AG08395 (cell line): ENCODE measurements at regions not wholly inside any gene's neighbourhood (a gene's known extent, or its start where the extent isn't known, plus 50 kb on each side); places are given as distances from the start of the nearest gene placed in this dataset.
"Not testable (repeated sequence)": the region's sequence is repeated elsewhere in the genome, so short reads cannot be mapped to it uniquely, and the experiment has no call there.

ENCODE experiments used
- DNase-seq: peaks from one replicate; pipeline ENCODE4 v3.0.0; 2012; ENCODE audit warnings: mixed read lengths, low spot score

DNA sequence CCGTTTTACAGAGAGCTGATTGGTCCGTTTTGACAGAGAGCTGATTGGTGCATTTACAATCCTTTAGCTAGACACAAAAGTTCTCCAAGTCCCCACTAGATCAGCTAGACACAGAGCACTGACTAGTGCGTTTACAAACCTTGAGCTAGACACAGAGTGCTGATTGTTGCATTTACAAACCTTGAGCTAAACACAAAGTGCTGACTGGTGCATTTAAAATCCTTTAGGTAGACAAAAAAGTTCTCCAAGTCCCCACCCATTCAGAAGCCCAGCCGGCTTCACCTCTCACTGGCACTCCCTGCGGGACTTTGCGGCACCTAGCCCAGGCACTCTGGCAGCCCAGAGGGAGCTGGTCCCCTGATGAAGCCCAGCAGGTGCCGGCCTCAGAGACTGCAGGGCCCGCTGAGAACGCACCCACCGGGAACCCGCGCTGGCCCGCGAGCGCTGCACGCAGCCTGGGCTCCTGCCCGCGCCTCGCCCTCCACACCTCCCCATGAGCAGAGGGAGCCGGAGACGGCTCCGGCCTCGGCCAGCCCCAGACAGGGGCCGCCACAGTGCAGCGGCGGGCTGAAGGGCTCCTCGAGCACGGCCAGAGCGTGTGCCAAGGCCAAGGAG is 508.1 kb upstream of the CHAC2 start:
- no peak for DNase-seq

DNA sequence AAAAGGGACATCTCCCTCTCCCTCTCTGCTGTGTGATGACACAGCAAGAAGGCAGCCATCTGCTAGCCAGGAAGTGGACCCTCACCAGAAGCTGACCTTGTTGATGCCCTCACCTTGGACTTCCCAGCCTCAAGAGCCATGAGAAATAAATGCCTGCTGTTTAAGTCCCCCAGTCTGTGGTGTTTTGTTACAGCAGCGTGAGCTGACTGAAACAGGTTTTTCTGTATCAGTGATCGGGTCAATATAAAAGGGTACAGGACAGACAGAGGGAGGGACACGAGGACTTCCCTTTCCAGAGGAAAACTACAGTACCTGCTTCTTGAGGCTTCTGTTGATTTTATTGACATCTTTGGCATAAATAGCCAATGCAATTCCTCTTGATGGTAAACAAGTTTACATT is 510.3 kb upstream of the CHAC2 start:
- DNase-seq: no peak

DNA sequence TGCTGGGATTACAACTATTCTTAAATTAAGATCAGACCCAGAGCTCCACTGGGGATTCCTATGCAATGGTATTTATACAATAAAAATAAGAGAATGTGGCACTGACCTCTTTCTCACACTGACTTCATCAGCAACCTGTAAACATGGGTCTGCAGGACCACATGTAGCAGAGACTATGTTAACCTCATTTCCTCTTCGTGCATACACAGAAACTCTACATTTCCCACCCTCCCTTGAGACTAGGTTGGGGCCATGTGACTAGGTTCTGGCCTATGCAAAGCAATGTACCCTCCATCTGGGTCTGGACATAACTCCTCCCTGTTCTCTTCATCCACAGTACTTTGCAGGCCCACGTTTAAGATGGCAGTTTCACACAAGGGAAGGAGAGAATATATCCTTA is 514.4 kb upstream of the CHAC2 start:
- DNase-seq: no peak

DNA sequence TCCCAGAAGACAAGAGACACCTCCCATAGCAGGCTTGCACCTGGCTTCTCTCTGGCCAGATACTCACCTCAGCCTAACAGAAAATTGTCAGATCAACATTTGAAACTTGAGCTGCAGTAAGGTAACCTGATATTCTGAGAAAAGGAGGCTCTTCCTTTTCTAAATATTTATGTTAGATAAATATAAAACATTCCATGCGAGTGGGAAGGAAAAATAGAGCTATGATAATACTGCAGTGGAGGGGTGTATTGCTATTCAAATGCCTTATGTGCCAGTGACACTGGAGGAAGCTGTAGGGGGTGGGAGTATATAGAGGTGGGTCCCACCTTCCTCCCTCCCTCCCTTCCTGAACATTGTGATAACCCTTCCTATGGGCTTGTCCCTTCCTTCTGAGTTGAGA is 515.5 kb upstream of the CHAC2 start:
- no peak for DNase-seq

DNA sequence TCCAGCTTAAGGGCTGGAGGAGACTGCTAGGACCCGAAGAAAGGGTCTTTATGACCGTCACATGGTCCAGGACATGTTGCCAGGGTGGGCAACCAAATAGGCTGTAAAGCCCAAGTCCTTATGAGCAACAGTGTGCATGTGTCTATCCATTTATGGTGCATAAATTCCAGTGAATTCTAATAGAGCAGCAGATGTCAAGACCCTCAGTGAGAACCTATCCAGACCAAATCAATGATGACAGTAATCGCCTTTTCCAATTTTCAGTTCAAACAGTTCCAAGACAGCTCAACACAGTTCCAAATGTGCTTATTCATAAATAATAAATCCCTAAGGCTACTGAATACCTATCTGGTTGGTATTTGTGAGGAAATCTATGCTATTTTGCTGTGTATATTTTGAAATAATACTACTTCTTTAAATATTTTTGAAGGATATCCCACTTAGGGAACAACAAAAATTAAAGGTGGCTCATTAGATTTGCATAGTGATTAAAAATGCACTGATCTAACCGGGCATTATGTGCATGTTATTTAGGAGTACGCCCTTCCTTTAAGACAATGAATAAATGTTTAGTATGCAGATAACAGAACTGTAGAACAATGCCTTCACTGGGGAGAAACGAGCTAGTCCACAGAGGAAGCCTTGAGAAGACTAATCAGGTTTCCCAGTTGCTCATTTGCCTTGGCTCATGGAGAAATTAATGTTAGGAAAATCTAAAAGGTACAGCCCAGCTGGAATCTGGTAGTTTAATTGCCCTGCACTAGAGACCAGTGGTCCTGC is 519.5 kb upstream of the CHAC2 start:
- no peak for DNase-seq

DNA sequence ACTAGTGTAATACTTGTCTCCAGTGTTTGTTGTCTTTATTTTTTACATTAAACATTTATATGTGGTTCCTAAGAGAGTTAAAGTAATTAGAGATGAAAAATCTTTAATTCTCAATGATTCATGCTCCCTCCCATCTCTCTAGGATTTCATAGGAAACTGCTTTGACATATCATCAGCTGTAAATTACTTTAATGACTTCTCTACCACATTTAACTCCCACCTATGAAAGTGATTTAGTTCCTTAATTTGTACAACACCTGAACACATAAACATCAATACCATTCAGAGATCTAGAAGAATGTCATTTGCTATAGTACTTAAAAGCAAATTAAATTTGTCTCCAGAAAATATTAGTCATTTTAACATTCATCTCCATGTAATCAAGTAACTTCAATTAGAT is 524.2 kb upstream of the CHAC2 start:
- no peak for DNase-seq

DNA sequence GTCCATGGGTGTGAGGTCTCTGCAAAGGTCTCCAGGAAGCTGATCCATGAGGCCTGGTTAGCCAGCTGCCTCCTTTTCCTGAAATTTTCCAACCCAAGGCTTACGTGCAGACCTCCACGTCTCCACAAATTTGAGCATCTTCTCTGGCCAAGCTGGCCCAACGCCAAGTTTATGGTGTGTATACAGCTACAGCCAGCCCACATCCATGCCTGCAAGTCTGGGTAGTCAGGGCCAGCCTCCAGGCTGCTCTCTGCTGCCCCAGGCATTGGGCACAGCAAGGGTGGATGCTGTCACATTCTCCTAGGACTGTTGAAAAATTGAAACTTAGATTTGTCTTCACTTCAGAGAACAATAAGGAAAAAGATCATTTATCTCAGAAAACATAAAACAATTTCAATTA is 525.5 kb upstream of the CHAC2 start:
- DNase-seq: no peak

DNA sequence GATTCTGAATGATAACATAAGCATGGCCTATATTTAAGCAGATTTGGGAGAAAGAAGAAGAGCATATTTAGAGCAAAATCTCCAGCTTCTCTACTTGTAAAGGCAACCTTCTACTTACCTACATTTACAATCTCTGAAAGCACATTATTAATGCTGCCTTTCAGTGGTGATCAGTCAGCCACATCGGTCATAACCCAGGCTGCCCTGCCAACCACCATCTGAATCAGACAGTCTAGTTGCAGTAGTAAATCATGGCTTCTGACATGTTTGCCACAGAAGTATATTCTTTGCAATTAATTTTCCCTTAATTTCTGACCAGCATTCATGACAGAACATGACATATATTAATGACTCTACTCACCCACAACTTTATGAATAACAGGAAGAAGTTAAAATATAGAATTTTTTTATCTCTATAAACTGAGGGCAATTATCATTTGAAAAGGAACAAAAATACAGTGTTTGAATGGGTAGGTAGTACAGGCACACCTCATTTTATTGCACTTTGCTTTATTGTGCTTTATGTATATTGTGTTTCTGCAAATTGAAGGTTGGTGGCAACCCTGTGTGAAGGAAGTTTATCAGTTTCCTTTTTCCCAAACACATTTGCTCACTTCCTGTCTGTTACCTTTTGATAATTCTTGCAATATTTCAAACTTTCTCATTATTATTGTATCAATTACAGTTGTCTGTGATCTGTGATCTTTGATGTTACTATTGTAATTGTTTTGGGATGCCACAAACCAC is 531.6 kb upstream of the CHAC2 start:
- no peak for DNase-seq

DNA sequence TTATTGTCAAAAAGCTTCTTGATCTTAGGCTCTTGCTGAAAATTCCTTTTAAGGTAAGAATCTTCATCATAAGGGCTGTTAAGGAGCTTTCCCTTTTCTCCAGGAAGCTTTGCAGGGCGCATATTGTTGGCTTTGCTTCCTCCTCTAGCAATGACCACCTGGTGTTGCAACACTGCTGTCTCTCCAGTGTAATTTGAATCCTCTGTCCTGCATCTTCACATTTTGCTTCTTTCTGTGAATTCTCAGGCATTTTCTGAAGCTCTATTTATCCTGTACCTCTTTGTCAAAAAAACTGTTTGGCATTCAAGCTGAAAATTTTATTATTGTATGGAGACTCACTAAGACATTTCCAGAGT is 533.1 kb upstream of the CHAC2 start:
- DNase-seq: no peak

DNA sequence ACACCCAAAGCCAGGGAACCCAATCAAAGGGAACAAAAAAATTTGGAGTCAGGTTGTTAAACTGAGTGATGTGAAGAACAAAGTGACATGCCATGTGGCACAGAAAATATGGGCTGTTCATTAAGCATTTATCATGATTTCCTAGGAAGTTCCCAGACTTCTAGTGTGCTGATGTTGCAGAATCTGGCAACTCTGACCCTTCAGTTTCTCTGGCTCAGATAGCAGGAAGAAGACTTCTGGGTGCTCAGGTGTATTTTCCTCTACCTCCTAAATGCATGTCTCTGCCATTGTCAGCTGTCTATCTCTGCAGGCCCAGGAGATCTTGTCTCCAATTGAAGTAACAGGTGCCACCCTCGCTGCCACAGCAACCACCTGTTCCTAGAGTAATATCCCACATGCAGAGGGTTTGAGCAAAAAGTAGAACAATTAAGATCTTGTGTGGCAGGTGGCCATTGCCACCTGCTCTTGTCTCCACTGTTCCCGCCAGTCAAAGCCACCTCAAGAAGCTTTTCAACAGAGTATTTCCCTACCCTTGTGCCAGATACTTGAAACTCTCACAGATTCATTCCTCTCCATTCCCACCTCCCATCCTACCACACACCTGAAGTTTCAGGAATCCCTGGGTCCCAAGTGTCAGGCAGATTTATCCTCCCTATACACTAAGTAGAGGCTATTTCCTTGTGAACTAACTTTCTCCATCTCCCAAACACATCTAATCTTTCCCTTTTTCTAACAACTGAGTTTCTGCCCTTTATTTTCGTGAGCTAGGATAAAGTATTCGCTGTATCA is 533.7 kb upstream of the CHAC2 start:
- DNase-seq: no peak

DNA sequence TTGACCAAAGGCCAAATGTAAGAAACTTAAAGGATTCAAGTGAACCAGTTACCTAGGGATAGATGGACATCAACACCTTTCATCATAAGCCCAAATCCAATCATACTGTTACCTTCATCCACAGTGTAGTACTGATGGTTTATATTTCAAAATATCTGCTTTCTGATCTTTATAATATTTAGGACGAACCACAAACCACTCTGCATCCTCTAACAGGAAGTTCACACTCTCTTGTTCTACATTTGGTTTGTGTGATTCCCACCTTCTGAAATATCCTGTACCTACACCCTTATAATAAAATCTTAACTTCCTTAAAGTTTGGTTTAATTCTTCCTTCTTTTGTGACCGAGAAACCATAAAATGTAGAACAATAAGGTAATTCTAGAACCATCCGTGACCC is 535.7 kb upstream of the CHAC2 start:
- DNase-seq: no peak

DNA sequence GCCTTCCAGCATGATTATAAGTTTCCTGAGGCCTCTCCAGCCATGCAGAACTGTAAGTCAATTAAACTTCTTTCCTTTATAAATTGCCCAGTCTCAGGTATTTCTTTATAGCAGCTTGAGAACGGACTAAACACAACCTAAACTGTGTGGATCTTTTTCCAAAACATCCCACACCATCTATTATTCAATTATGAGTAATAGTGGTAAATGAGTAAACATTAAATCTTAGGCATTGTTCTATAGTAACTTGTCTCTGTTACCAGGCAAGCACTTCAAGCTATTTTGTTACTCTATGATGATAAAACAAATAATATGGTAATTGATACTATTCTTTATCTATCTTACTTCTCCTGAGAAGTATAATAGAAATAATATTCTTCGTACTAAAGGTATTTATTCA is 536.9 kb upstream of the CHAC2 start:
- DNase-seq: no peak

DNA sequence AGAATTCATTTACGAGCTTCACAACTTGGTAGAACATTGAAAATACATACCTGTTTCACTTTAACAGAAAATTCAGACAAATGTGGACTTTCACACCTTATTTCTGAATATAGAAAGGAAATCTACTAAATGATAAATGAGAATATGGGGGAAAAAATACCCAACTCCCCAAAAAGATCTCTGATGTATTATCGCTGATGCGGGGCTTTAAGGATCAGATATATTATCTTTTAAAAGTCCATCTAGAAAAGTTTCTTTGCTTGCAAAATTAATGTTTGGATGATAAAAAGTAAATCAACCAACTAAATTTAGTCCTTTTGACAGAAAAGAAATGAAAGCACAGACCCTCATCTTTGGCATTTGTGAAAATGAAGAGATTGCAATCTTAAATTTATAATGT is 540.1 kb upstream of the CHAC2 start:
- DNase-seq: no peak

DNA sequence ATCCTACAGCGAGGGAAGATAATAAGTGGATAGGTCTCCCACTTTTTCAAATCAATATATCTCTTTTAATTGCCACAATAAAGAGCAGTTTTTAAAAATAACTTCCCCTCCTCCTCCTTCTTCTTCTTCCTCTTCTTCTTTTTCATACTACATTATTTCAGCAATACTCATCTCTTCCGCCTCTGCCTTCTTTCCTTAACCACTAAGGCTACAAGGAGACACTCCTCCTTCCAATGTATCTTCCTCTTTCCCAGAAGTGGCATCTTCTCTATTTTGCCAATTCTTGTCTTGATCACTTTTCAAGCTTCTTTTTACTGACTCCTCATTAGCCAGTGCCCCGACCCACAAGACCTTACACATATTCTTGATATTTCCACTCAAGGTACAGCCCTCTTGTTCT is 546.6 kb upstream of the CHAC2 start:
- DNase-seq: no peak

DNA sequence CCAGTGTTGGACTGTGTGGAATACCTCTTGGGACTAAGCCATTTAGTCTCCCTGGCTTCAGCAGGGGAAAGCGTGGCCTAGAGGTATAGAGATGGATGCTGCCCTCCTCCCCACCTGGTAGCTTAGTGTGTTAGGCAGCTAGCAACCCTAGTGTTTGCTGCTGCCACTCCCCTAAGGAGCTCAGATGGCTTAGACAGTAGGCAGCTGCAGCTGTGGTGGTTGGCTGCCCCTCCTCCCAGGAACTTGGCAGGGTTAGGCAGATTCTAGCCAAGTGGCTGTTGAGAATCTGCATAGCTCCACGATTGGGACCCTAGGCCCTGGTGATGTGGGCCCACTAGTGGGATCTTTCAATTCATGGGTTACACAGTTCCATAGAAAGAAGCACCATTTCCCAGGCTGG is 550.4 kb upstream of the CHAC2 start:
- no peak for DNase-seq

DNA sequence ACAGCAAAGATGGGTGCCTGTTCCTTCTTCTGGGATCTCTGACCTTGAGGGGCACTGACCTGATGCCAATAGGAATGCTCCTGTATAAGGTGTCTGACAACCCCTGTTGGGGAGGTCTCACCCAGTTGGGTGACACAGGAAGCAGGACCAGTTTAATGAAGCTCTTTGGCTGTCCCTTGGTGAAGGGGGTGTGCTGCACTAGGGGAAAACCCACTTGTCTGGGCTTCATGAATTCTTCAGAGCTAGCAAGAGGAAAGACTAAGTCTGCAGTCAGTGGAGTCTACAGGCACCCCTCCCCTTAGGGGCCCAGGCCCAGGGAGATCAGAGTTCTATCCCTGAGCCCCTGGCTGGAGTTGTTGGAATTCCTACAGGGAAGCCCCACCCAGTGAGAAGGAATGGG is 550.8 kb upstream of the CHAC2 start:
- no peak for DNase-seq

DNA sequence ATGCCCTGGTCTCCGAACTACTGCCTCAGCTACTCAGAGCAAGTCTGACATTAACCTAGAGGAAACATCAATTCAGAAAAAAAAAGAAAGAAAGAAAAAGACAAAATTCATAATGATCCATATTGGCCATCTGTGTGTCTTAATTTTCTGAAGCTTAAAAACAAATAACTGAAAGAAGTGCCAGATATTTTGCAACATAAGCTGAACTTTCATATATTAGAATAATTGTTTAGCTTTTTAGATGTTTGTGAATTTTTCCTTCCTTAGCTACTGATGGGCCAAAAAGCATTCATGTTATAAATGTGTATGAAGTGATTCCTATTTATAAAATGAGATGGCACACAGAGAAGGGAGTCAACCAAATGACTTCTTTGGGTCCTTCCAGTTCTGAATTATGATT is 555.0 kb upstream of the CHAC2 start:
- no peak for DNase-seq

DNA sequence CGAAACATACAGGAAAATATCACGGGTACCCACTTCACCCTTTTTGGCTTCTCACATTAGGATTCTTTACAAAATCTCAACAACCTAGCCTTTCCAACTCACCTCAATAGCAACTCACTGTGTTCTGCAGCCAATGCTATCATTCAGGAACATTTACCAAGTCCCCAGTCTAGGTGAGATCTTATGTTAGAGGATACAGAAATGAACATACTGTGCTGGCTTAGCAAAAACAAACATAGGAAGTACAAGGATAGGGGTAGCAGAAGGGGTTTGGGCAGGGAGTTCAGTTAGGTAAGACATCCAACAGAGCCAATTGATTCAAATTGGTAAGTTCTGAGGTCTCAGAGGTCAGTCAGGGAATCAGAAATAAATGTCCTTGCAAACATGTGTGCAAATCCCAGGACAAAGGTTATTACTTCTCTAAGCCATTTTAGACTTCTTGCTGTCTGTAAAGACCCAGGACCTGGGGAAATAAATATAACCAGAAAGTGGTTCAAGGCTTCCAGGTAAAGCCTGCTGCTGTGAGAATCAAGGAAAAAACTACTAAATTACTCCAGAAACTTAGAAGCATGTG is 556.3 kb upstream of the CHAC2 start:
- DNase-seq: no peak

DNA sequence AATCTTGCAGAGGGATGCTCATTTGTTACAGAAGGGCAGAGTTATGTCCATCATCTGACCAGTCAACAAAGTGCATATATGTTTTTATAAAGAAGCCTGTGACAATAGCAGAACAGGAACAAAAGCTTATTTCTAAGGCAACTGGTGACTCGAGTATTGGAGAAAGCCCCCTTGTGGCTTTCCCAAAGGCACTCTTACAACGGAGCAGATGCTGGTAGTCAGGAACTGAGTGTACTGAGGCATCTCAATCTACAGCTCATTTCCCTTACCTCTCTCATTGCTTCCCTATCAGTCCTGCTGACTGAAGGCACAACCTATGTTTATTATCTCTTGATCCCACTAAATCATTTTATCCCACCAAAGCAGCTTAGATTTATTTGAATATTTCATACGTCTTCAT is 557.1 kb upstream of the CHAC2 start:
- no peak for DNase-seq

DNA sequence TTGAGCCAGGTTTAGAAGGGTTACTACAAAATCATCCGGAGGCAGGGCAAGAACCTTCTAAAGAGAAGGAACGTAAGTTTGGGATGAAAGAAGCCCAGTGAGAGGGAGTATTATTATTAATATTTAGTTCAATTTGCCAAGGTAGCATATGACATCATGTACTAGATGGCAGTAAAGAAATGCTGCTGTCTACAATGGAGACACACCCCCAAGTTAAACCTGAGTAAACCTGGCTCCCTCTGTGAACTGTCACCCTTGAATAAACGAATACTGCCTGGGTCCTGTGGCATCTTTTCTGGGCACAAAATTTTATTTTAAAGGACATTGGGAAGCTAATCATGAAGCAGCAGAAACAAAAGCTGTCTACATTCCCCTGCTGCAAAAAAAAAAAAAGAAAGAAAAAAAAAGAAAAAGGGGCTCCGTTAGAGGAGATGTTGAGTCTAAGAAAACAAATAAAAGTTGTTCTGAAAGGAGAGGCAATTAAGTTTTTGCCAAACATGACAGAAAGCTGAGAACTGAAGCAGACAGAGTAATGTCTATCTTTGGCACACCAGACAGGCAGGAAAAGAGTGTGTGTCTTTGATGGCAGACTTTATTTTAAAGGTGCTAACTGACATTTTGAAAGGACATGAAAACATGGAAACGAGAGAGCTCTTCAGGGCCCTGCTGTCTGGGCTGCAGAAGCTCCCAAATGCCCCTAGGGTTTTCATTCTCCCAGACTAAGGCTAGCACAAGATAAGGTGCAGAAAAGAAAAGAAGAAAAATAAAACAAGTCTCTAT is 557.7 kb upstream of the CHAC2 start:
- no peak for DNase-seq

DNA sequence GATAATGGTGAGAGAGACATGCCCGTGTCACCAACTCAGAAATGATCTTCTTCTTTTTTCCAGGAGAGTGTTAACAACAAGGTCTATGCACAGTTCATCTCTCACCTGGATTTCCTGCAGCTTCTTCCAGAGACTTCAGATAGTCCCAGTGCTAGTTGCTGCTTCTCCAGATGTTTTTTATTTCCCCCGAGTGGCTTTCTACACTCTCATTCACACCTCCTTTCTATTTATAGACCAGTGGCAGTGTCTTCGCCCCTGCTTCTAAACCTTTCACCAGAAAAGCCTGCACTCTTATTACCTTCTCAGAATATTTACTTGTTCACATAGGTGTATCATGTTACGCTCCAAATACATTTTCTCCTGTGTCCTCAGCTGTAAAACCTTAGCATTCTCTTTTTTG is 558.8 kb upstream of the CHAC2 start:
- no peak for DNase-seq

DNA sequence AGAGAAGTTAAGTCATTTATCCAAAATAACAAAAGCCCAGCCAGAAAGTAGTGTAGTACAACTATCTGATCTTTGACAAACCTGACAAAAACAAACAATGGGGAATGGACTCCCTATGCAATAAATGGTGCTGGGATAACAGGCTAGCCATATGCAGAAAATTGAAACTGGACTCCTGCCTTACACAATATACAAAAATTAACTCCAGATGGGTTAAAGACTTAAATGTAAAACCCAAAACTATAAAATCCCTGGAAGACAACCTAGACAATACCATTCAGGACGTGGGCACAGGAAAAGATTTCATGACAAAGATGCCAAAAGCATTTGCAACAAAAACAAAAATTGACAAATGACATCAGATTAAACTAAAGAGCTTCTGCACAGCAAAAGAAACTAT is 561.4 kb upstream of the CHAC2 start:
- DNase-seq: not testable (repeated sequence)
